IMR-90 (cell line): ENCODE measurements at regions not wholly inside any gene's neighbourhood (a gene's known extent, or its start where the extent isn't known, plus 50 kb on each side); places are given as distances from the start of the nearest gene placed in this dataset.

Experiments
- ATAC-seq: fragments of 200-7000 bp; cut with Tn5 transposase; 2 replicates; pipeline ENCODE4 v1.9.1; 2020; ENCODE audit warnings: low read depth, mild to moderate bottlenecking, moderate library complexity
- BruUV-seq: library from RNA; stranded (reverse); fragments of 400-500 nt; replicated peaks from 2 replicates; lab custom pipeline; 2021; lab: Mats Ljungman, UMichigan
- CTCF ChIA-PET: fragments of 300-600 bp; formaldehyde crosslinking; extraction: SDS; loops from one replicate; lab custom pipeline; 2021; ENCODE audit warnings: antibody characterized with exemption; lab: Yijun Ruan, JAX
- POLR2A ChIA-PET: fragments of 300-600 bp; sonication (Branson Sonifier 250); formaldehyde crosslinking; loops from one replicate; lab custom pipeline; 2022; ENCODE audit warnings: antibody characterized with exemption; ENCODE audit not compliant: unreplicated experiment; lab: Charles Lee
- DNase-seq: peaks from one replicate; pipeline ENCODE4 v3.0.0; 2013
- H2AFZ ChIP-seq: replicated peaks from 2 replicates; pipeline ENCODE3; 2013; ENCODE audit warnings: low read length, mild to moderate bottlenecking; ENCODE audit not compliant: poor library complexity
- H2AK5ac ChIP-seq: 2 replicates; pipeline ENCODE4 v1.6.1; 2013; ENCODE audit warnings: low read depth, low read length, inconsistent platforms
- H2AK9ac ChIP-seq: replicated peaks from 2 replicates; pipeline ENCODE3; 2013; ENCODE audit warnings: mild to moderate bottlenecking, low read depth, low read length, moderate library complexity; ENCODE audit not compliant: poor library complexity
- H2BK120ac ChIP-seq: 2 replicates; pipeline ENCODE4 v1.6.1; 2013; ENCODE audit warnings: low read depth, low read length, inconsistent platforms
- H2BK15ac ChIP-seq: 3 replicates; pipeline ENCODE4 v1.6.1; 2013; ENCODE audit warnings: low read depth, low read length, inconsistent platforms
- H2BK20ac ChIP-seq: 2 replicates; pipeline ENCODE4 v1.6.1; 2013; ENCODE audit warnings: low read depth, mild to moderate bottlenecking, inconsistent platforms, low read length, moderate library complexity
- H2BK5ac ChIP-seq: 2 replicates; pipeline ENCODE4 v1.6.1; 2013; ENCODE audit warnings: mild to moderate bottlenecking, low read depth, low read length, inconsistent platforms; ENCODE audit not compliant: poor library complexity, severe bottlenecking
- H3K14ac ChIP-seq: replicated peaks from 2 replicates; pipeline ENCODE4 v1.6.1; 2013; ENCODE audit warnings: low read depth, low read length, inconsistent platforms
- H3K18ac ChIP-seq: 2 replicates; pipeline ENCODE4 v1.6.1; 2013; ENCODE audit warnings: low read depth, low read length, control low read depth
- H3K23ac ChIP-seq: 2 replicates; pipeline ENCODE4 v1.6.1; 2013; ENCODE audit warnings: low read depth, low read length, inconsistent platforms
- H3K27ac ChIP-seq: 2 replicates; pipeline ENCODE4 v1.5.1; 2013; ENCODE audit warnings: mild to moderate bottlenecking, control low read depth, low read length; ENCODE audit not compliant: insufficient read depth
- H3K27me3 ChIP-seq: 2 replicates; pipeline ENCODE4 v1.6.1; 2013; ENCODE audit warnings: low read length; ENCODE audit not compliant: control insufficient read depth, insufficient read depth
- H3K36me3 ChIP-seq: 2 replicates; pipeline ENCODE4 v1.6.1; 2013; ENCODE audit warnings: low read length, mixed read lengths; ENCODE audit not compliant: control insufficient read depth, insufficient read depth
- H3K4ac ChIP-seq: 2 replicates; pipeline ENCODE4 v1.6.1; 2013; ENCODE audit warnings: low read depth, low read length, inconsistent platforms
- H3K4me1 ChIP-seq: 2 replicates; pipeline ENCODE4 v1.6.1; 2013; ENCODE audit warnings: low read length, mixed read lengths; ENCODE audit not compliant: control insufficient read depth, insufficient read depth
- H3K4me2 ChIP-seq: 2 replicates; pipeline ENCODE4 v1.6.1; 2013; ENCODE audit warnings: low read depth, mild to moderate bottlenecking, control low read depth, low read length, moderate library complexity
- H3K4me3 ChIP-seq: 2 replicates; pipeline ENCODE4 v1.5.1; 2013; ENCODE audit warnings: low read depth, mild to moderate bottlenecking, control low read depth, low read length, moderate library complexity; ENCODE audit not compliant: insufficient read depth
- H3K56ac ChIP-seq: 2 replicates; pipeline ENCODE4 v1.6.1; 2013; ENCODE audit warnings: low read length, inconsistent platforms; ENCODE audit not compliant: insufficient read depth; ENCODE audit errors: extremely low read depth
- H3K79me1 ChIP-seq, 2 experiments: 2 replicates each; pipeline ENCODE4 v1.6.1; 2013; ENCODE audit warnings: low read length in 2 of 2, inconsistent platforms in 1 of 2, low read depth in 1 of 2
- H3K9ac ChIP-seq: 2 replicates; pipeline ENCODE4 v1.6.1; 2013; ENCODE audit warnings: low read depth, low read length, control low read depth
- H3K9me1 ChIP-seq: 2 replicates; pipeline ENCODE4 v1.6.1; 2013; ENCODE audit warnings: low read length, inconsistent platforms; ENCODE audit not compliant: insufficient read depth
- H3K9me3 ChIP-seq: 2 replicates; pipeline ENCODE4 v1.6.1; 2013; ENCODE audit warnings: low read length; ENCODE audit not compliant: control insufficient read depth, insufficient read depth
- H4K20me1 ChIP-seq: 2 replicates; pipeline ENCODE4 v1.6.1; 2013; ENCODE audit warnings: low read length, inconsistent platforms; ENCODE audit not compliant: insufficient read depth
- H4K5ac ChIP-seq: 2 replicates; pipeline ENCODE4 v1.6.1; 2013; ENCODE audit warnings: mild to moderate bottlenecking, low read depth, low read length, control low read depth
- H4K8ac ChIP-seq, 2 experiments: 2 replicates each; pipeline ENCODE4 v1.6.1; 2013; ENCODE audit warnings: low read depth in 2 of 2, low read length in 2 of 2, control low read depth in 1 of 2, inconsistent platforms in 1 of 2
- H4K91ac ChIP-seq: 2 replicates; pipeline ENCODE4 v1.6.1; 2013; ENCODE audit warnings: low read depth, low read length, inconsistent platforms; ENCODE audit not compliant: insufficient read depth
- CHD1 ChIP-seq: IDR thresholded peaks from 2 replicates; pipeline ENCODE4 v1.6.1; 2012; ENCODE audit warnings: low read depth, low read length, improper control_type of control experiment
- FOS ChIP-seq: fragments of 150-350 bp; IDR thresholded peaks from 2 replicates; pipeline ENCODE4 v1.6.1; 2016; ENCODE audit warnings: low read depth, low read length
- MAFK ChIP-seq: IDR thresholded peaks from 2 replicates; pipeline ENCODE4 v1.6.1; 2012; ENCODE audit warnings: low read depth, low read length, improper control_type of control experiment
- NFE2L2 ChIP-seq: fragments of 150-350 bp; IDR thresholded peaks from 2 replicates; pipeline ENCODE4 v1.6.1; 2016; ENCODE audit warnings: low read depth, mild to moderate bottlenecking, low read length
- RAD21 ChIP-seq: IDR thresholded peaks from 2 replicates; pipeline ENCODE4 v1.6.1; 2012; ENCODE audit warnings: low read length, improper control_type of control experiment
- RCOR1 ChIP-seq: IDR thresholded peaks from 2 replicates; pipeline ENCODE4 v1.6.1; 2012; ENCODE audit warnings: mild to moderate bottlenecking, low read length, improper control_type of control experiment; ENCODE audit not compliant: insufficient replicate concordance
- RFX5 ChIP-seq: IDR thresholded peaks from 2 replicates; pipeline ENCODE4 v1.8.0; 2012; ENCODE audit warnings: low read depth, mild to moderate bottlenecking, low read length, moderate library complexity
- WGBS, 2 experiments: methylation state at CpG; one replicate each; pipeline versions ENCODE4 v1.1.5 to v1.1.7; 2013; ENCODE audit warnings: missing lambda C conversion rate in 2 of 2; ENCODE audit not compliant: insufficient read length in 1 of 2; ENCODE audit errors: extremely low coverage in 2 of 2; 5-methylcytosine and 5-hydroxymethylcytosine counted together
- dilution Hi-C: fragments of 300-500 bp; cut with HindIII; formaldehyde crosslinking; loops from one replicate; pipeline ENCODE4 v1.14.3; 2018; ENCODE audit warnings: low sequenced_read_pairs; ENCODE audit not compliant: unreplicated experiment
- in situ Hi-C: fragments of 300-500 bp; cut with MboI; formaldehyde crosslinking; loops from 3 replicates; pipeline ENCODE4 v1.14.3; 2019; ENCODE audit warnings: low sequenced_read_pairs, inconsistent platforms, mixed read lengths
- intact Hi-C: fragments of 100-400 bp; cut with micrococcal nuclease; formaldehyde crosslinking; loops from 2 replicates; pipeline ENCODE4 v1.10.0; 2022
- TF ChIP-seq, protein P1 (sequence below): fragments of 150-350 bp; IDR thresholded peaks from 2 replicates; pipeline ENCODE4 v1.6.1; 2017; ENCODE audit warnings: mild to moderate bottlenecking, antibody characterized with exemption, low read length, low read depth
- TF ChIP-seq, protein P2 (sequence below): fragments of 150-350 bp; IDR thresholded peaks from 2 replicates; pipeline ENCODE4 v1.6.1; 2016; ENCODE audit warnings: low read depth, mild to moderate bottlenecking, low read length, moderate library complexity, borderline replicate concordance
- TF ChIP-seq, protein P3 (sequence below): conservative IDR thresholded peaks from 2 replicates; pipeline ENCODE4 v1.5.1; 2012; ENCODE audit warnings: mild to moderate bottlenecking, low read depth, low read length, improper control_type of control experiment

DNA sequence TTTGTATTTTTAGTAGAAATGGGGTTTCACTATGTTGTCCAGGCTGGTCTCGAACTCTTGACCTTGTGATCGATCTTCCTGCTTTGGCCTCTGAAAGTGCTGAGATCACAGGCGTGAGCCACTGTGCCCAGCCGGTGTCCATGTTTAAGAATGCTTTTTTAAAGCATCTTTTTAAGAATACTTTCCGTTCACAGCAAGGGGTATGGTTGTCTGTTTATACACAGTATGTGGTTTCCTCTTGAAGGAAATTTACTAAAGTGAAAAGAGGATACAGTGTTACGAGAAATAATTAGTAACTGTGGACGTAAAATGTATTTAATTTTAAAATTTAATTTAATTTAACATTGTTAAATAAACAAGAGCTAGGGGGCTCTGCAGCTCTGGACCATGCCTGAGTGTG, 73.4 kb downstream of the GSC start:
- Histone ChIP-seq H2AK5ac (no peak overlapping the region), H3K56ac (no peak overlapping the region), H2BK5ac (no peak overlapping the region), H3K4me2 (no peak overlapping the region), H3K4me3 (no peak overlapping the region), H3K27me3 (peaks cover 2% of the 10 kb centered on the region; the same call in 1 of the 2 replicates), H3K36me3 (no peaks in the 10 kb centered on the region), H2AK9ac (no peak overlapping the region), H3K4me1 (no peaks in the 10 kb centered on the region), H2BK15ac (no peak overlapping the region), H3K18ac (no peak overlapping the region), H2AFZ (no peak overlapping the region), H4K91ac (no peak overlapping the region), H3K9me3 (no peaks in the 10 kb centered on the region), H2BK20ac (no peak overlapping the region), H2BK120ac (no peak overlapping the region), H3K9me1 (no peaks in the 10 kb centered on the region), H3K14ac (no peak overlapping the region), H3K27ac (no peak overlapping the region), H4K20me1 (no peaks in the 10 kb centered on the region), H3K4ac (no peak overlapping the region), H4K8ac (no peak overlapping the region), H3K23ac (no peak overlapping the region), H3K79me1 (no peaks in the 10 kb centered on the region), H4K5ac (no peak overlapping the region), H3K9ac (no peak overlapping the region)
- ChIA-PET CTCF (no interaction called here), POLR2A (no interaction called here)
- BruUV-seq: no TSS peak
- no peak for DNase-seq
- dilution Hi-C loops: no loop called here
- intact Hi-C loops: no loop called here
- in situ Hi-C loops: loop anchor here (25.0 kb wide), 1 partner anchor 1291 kb away; no protein-coding TSS in a partner anchor
- WGBS, 2 experiments: no CpG with 5 or more reads among the region's 7 CpGs
- ATAC-seq: no peak
- TF ChIP-seq CHD1: no peak
- TF ChIP-seq RFX5: no peak
- TF ChIP-seq, protein P1, sequence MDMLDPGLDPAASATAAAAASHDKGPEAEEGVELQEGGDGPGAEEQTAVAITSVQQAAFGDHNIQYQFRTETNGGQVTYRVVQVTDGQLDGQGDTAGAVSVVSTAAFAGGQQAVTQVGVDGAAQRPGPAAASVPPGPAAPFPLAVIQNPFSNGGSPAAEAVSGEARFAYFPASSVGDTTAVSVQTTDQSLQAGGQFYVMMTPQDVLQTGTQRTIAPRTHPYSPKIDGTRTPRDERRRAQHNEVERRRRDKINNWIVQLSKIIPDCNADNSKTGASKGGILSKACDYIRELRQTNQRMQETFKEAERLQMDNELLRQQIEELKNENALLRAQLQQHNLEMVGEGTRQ: no peak
- TF ChIP-seq RAD21: no peak
- no peak for TF ChIP-seq MAFK
- TF ChIP-seq NFE2L2: no peak
- TF ChIP-seq, protein P2, sequence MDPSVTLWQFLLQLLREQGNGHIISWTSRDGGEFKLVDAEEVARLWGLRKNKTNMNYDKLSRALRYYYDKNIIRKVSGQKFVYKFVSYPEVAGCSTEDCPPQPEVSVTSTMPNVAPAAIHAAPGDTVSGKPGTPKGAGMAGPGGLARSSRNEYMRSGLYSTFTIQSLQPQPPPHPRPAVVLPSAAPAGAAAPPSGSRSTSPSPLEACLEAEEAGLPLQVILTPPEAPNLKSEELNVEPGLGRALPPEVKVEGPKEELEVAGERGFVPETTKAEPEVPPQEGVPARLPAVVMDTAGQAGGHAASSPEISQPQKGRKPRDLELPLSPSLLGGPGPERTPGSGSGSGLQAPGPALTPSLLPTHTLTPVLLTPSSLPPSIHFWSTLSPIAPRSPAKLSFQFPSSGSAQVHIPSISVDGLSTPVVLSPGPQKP: no peak
- TF ChIP-seq FOS: no peak
- TF ChIP-seq, protein P3, sequence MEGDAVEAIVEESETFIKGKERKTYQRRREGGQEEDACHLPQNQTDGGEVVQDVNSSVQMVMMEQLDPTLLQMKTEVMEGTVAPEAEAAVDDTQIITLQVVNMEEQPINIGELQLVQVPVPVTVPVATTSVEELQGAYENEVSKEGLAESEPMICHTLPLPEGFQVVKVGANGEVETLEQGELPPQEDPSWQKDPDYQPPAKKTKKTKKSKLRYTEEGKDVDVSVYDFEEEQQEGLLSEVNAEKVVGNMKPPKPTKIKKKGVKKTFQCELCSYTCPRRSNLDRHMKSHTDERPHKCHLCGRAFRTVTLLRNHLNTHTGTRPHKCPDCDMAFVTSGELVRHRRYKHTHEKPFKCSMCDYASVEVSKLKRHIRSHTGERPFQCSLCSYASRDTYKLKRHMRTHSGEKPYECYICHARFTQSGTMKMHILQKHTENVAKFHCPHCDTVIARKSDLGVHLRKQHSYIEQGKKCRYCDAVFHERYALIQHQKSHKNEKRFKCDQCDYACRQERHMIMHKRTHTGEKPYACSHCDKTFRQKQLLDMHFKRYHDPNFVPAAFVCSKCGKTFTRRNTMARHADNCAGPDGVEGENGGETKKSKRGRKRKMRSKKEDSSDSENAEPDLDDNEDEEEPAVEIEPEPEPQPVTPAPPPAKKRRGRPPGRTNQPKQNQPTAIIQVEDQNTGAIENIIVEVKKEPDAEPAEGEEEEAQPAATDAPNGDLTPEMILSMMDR: no peak
- no peak for TF ChIP-seq RCOR1
